SK-N-MC (cell line): ENCODE measurements at regions not wholly inside any gene's neighbourhood (a gene's known extent, or its start where the extent isn't known, plus 50 kb on each side); places are given as distances from the start of the nearest gene placed in this dataset.

ENCODE experiments used
- EZH2 ChIP-seq: fragments of 200-600 bp; sonication (generic); IDR thresholded peaks from one replicate; pipeline ENCODE4 v1.6.1; 2017; ENCODE audit warnings: antibody characterized with exemption
- FOXP2 ChIP-seq: optimal IDR thresholded peaks from 2 replicates; pipeline ENCODE3; 2011; ENCODE audit warnings: mild to moderate bottlenecking, moderate library complexity; ENCODE audit not compliant: insufficient read depth; ENCODE audit errors: extremely low read length, control extremely low read depth
- POLR2AphosphoS5 ChIP-seq: IDR thresholded peaks from 2 replicates; pipeline ENCODE4 v1.6.1; 2012; ENCODE audit warnings: mild to moderate bottlenecking, low read depth, low read length, borderline replicate concordance

GRCh38 chr6:1123386-1124375 lies 188.2 kb upstream of the FOXQ1 start:
- no peak for TF ChIP-seq POLR2AphosphoS5
- TF ChIP-seq EZH2: no peak
- TF ChIP-seq FOXP2: no peak
